SK-N-SH treated with all-trans-retinoic acid at 6 μM for 48 hours (cell line): ENCODE measurements at regions not wholly inside any gene's neighbourhood (a gene's known extent, or its start where the extent isn't known, plus 50 kb on each side); places are given as distances from the start of the nearest gene placed in this dataset.

ENCODE experiments used
- ATAC-seq: fragments of 200-7000 bp; cut with Tn5 transposase; 3 replicates; pipeline ENCODE4 v1.9.1; 2020; ENCODE audit warnings: mild to moderate bottlenecking, moderate library complexity
- ARNTL ChIP-seq: fragments of 450-650 bp; formaldehyde crosslinking; IDR thresholded peaks from 2 replicates; pipeline ENCODE4 v1.5.0; 2020; ENCODE audit warnings: low read depth, mild to moderate bottlenecking, moderate library complexity, borderline replicate concordance
- BACH2 ChIP-seq: fragments of 250-450 bp; sonication (Bioruptor Pico); IDR thresholded peaks from 2 replicates; pipeline ENCODE4 v1.9.0; 2021; ENCODE audit warnings: mild to moderate bottlenecking, borderline replicate concordance
- CSDC2 ChIP-seq: fragments of 250-450 bp; sonication (Bioruptor Pico); IDR thresholded peaks from 2 replicates; pipeline ENCODE4 v1.5.0; 2020; ENCODE audit warnings: mild to moderate bottlenecking, moderate library complexity
- CSRNP3 ChIP-seq: fragments of 250-450 bp; sonication (Bioruptor Pico); IDR thresholded peaks from 2 replicates; pipeline ENCODE4 v1.5.1; 2021; ENCODE audit warnings: mild to moderate bottlenecking, moderate library complexity
- ESRRG ChIP-seq: fragments of 250-450 bp; sonication (Bioruptor Pico); IDR thresholded peaks from 2 replicates; pipeline ENCODE4 v1.6.1; 2021; ENCODE audit warnings: mild to moderate bottlenecking
- GLIS3 ChIP-seq: fragments of 250-450 bp; sonication (Bioruptor Pico); IDR thresholded peaks from 2 replicates; pipeline ENCODE4 v1.5.0; 2020; ENCODE audit warnings: mild to moderate bottlenecking, moderate library complexity
- OSR1 ChIP-seq: fragments of 250-450 bp; sonication (Bioruptor Pico); IDR thresholded peaks from 2 replicates; pipeline ENCODE4 v1.8.0; 2022; ENCODE audit warnings: moderate library complexity, mild to moderate bottlenecking, inconsistent platforms
- POU6F1 ChIP-seq: fragments of 250-450 bp; sonication (Bioruptor Pico); IDR thresholded peaks from 2 replicates; pipeline ENCODE4 v1.8.0; 2021; ENCODE audit warnings: low read depth, mild to moderate bottlenecking, moderate library complexity, borderline replicate concordance
- PPARA ChIP-seq: fragments of 250-450 bp; sonication (Bioruptor Pico); IDR thresholded peaks from 2 replicates; pipeline ENCODE4 v1.5.0; 2020; ENCODE audit warnings: mild to moderate bottlenecking, borderline replicate concordance
- RARB ChIP-seq: fragments of 250-450 bp; sonication (Bioruptor Pico); IDR thresholded peaks from 2 replicates; pipeline ENCODE4 v1.8.0; 2021; ENCODE audit warnings: mild to moderate bottlenecking, moderate library complexity
- SNAI2 ChIP-seq: fragments of 250-450 bp; sonication (Bioruptor Pico); IDR thresholded peaks from 2 replicates; pipeline ENCODE4 v1.5.0; 2020; ENCODE audit warnings: mild to moderate bottlenecking, moderate library complexity
- TCF4 ChIP-seq: fragments of 250-450 bp; sonication (Bioruptor Pico); IDR thresholded peaks from 2 replicates; pipeline ENCODE4 v1.8.0; 2021; ENCODE audit warnings: mild to moderate bottlenecking, moderate library complexity, borderline replicate concordance
- TOX ChIP-seq: fragments of 250-450 bp; sonication (Bioruptor Pico); IDR thresholded peaks from 2 replicates; pipeline ENCODE4 v1.8.0; 2021; ENCODE audit warnings: mild to moderate bottlenecking, moderate library complexity, borderline replicate concordance
- TSHZ2 ChIP-seq: fragments of 250-450 bp; sonication (Bioruptor Pico); IDR thresholded peaks from 2 replicates; pipeline ENCODE4 v1.5.0; 2020; ENCODE audit warnings: mild to moderate bottlenecking, moderate library complexity
- ZC3H10 ChIP-seq: fragments of 250-450 bp; sonication (Bioruptor Pico); IDR thresholded peaks from 2 replicates; pipeline ENCODE4 v1.5.1; 2021; ENCODE audit warnings: mild to moderate bottlenecking, moderate library complexity
- ZFP3 ChIP-seq: fragments of 250-450 bp; sonication (Bioruptor Pico); IDR thresholded peaks from 2 replicates; pipeline ENCODE4 v1.5.0; 2020; ENCODE audit warnings: mild to moderate bottlenecking, moderate library complexity
- ZFP30 ChIP-seq: fragments of 450-650 bp; formaldehyde crosslinking; IDR thresholded peaks from 2 replicates; pipeline ENCODE4 v1.5.0; 2022; ENCODE audit warnings: mild to moderate bottlenecking, moderate library complexity
- ZNF565 ChIP-seq: fragments of 450-650 bp; formaldehyde crosslinking; conservative IDR thresholded peaks from 2 replicates; pipeline ENCODE4 v1.5.0; 2020; ENCODE audit warnings: low read depth, mild to moderate bottlenecking, moderate library complexity
- ZNF70 ChIP-seq: fragments of 450-650 bp; formaldehyde crosslinking; IDR thresholded peaks from 2 replicates; pipeline ENCODE4 v1.5.0; 2020; ENCODE audit warnings: mild to moderate bottlenecking, moderate library complexity
- ZNF8 ChIP-seq: fragments of 450-650 bp; formaldehyde crosslinking; IDR thresholded peaks from 2 replicates; pipeline ENCODE4 v1.5.0; 2020; ENCODE audit warnings: mild to moderate bottlenecking, moderate library complexity

- TF ChIP-seq CSRNP3 (CRISPR knock-in tag): no peak
Observed at GRCh38 chr20:24723647-24724352, 225.3 kb upstream of the CST7 start (continued).

- TF ChIP-seq POU6F1 (CRISPR knock-in tag): no peak
- no peak for TF ChIP-seq BACH2 (CRISPR knock-in tag)
- no peak for TF ChIP-seq CSDC2 (CRISPR knock-in tag)
- no peak for TF ChIP-seq ZNF70 (CRISPR knock-in tag)
- TF ChIP-seq, all 23 proteins: peak for 0
- no peak for ATAC-seq
Observed at GRCh38 chr20:24724982-24725533, 224.0 kb upstream of the CST7 start.

- no peak for ATAC-seq
- no peak for TF ChIP-seq OSR1 (CRISPR knock-in tag)
- no peak for TF ChIP-seq RARB (CRISPR knock-in tag)
- no peak for TF ChIP-seq ARNTL (CRISPR knock-in tag)
- TF ChIP-seq PPARA: no peak
- TF ChIP-seq ZFP3 (CRISPR knock-in tag): no peak
- no peak for TF ChIP-seq TCF4 (CRISPR knock-in tag)
- no peak for TF ChIP-seq TOX
- no peak for TF ChIP-seq ESRRG (CRISPR knock-in tag)
- no peak for TF ChIP-seq SNAI2 (CRISPR knock-in tag)
- TF ChIP-seq BACH2 (CRISPR knock-in tag): no peak
- TF ChIP-seq GLIS3: no peak
Observed at GRCh38 chr20:24727795-24728194, 221.3 kb upstream of the CST7 start.

GRCh38 chr20:24729896-24730605 is 219.0 kb upstream of the CST7 start:
- ATAC-seq: no peak
- no peak for TF ChIP-seq TOX
- TF ChIP-seq ZC3H10: no peak
- TF ChIP-seq ARNTL (CRISPR knock-in tag): no peak
- no peak for TF ChIP-seq TCF4 (CRISPR knock-in tag)
- TF ChIP-seq OSR1 (CRISPR knock-in tag): no peak
- TF ChIP-seq ZFP30 (CRISPR knock-in tag): no peak
- TF ChIP-seq ZFP3 (CRISPR knock-in tag): no peak
- no peak for TF ChIP-seq ZNF565
- TF ChIP-seq POU6F1 (CRISPR knock-in tag): no peak
- no peak for TF ChIP-seq ZNF8
- TF ChIP-seq RARB (CRISPR knock-in tag): no peak
- TF ChIP-seq TSHZ2 (CRISPR knock-in tag): no peak
